ENCODE measurements at regions not wholly inside any gene's neighbourhood (a gene's known extent, or its start where the extent isn't known, plus 50 kb on each side); places are given as distances from the start of the nearest gene placed in this dataset.

DNA sequence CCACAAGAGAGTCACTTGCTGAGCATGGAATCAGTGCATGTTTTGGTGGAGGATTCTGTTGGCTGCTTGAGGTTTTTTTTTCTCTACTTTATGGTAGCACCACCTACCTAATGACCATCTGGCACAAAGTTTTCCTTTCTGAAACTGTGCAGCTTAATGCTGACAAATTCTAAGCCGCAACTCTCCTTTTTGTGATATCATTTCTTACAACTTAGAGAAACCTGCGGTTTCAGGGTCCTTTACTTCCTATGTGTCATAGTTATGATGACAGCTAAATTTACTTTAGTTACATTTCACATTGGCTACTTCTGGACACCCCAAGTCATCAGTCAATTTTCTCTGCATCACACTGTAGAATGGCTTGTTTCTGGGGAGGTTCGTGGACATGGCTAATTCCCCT, 115.4 kb upstream of the TMTC4 start:
- TF ChIP-seq FOXP2 (optimal IDR thresholded peaks at IDR 0.05; ENCODE audit: borderline replicate concordance, extremely low read depth, extremely low read length, insufficient read depth): no peak

DNA sequence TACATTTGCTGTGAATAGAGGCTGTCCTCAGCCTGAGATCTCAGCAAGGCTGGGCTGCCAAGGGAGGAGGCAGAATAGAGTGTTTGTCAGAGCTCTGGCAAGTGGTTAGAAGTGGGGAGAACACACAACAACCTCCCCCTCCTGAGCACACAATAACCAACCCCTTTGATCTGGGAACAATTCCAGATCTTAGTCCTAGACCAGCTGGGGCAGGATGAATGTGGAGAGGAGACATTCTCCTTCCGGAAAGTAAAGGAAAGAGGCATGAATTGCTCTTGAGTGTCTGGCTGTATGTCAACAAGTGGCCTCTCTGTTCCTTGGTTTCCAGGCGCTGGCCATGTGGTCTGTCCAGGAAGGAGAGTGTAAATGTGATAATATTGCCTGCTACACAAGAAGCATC, 114.9 kb upstream of the TMTC4 start:
- peak; percentile 28 for TF ChIP-seq FOXP2 (optimal IDR thresholded peaks at IDR 0.05; ENCODE audit: borderline replicate concordance, extremely low read depth, extremely low read length, insufficient read depth)
- TF ChIP-seq TAF1 (IDR thresholded peaks at IDR 0.05; ENCODE audit: borderline replicate concordance, insufficient read depth, low read length): no peak
- TF ChIP-seq SIN3A (IDR thresholded peaks at IDR 0.05; ENCODE audit: borderline replicate concordance, insufficient read depth, low read length): peak; percentile 69; the same call in 1 of the 2 replicates

DNA sequence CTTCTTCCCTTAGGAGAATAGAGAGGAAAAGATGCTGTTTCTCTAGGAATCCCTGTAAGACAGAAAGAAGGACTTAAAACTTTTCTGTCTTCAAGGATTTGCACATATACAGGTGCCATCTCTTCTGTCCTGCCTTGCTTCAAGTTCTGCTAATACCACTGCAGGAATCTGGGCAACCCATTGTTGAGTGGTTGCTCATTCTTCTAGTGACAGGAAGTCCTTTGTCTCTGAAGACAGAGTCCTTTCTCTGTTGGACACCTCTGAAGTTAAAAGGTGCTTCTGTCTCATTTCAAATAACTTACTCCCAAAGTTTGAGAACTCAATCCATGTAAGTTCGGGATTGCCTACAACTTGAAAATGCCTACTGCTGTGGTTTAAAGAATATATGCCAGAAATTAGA, 114.4 kb upstream of the TMTC4 start:
- TF ChIP-seq FOXP2 (optimal IDR thresholded peaks at IDR 0.05; ENCODE audit: borderline replicate concordance, extremely low read depth, extremely low read length, insufficient read depth) (no peak), TAF1 (IDR thresholded peaks at IDR 0.05; ENCODE audit: borderline replicate concordance, insufficient read depth, low read length) (no peak), SIN3A (IDR thresholded peaks at IDR 0.05; ENCODE audit: borderline replicate concordance, insufficient read depth, low read length) (no peak), POLR2AphosphoS5 (IDR thresholded peaks at IDR 0.05; ENCODE audit: low read depth, low read length) (no peak)
- TF ChIP-seq, protein P1, sequence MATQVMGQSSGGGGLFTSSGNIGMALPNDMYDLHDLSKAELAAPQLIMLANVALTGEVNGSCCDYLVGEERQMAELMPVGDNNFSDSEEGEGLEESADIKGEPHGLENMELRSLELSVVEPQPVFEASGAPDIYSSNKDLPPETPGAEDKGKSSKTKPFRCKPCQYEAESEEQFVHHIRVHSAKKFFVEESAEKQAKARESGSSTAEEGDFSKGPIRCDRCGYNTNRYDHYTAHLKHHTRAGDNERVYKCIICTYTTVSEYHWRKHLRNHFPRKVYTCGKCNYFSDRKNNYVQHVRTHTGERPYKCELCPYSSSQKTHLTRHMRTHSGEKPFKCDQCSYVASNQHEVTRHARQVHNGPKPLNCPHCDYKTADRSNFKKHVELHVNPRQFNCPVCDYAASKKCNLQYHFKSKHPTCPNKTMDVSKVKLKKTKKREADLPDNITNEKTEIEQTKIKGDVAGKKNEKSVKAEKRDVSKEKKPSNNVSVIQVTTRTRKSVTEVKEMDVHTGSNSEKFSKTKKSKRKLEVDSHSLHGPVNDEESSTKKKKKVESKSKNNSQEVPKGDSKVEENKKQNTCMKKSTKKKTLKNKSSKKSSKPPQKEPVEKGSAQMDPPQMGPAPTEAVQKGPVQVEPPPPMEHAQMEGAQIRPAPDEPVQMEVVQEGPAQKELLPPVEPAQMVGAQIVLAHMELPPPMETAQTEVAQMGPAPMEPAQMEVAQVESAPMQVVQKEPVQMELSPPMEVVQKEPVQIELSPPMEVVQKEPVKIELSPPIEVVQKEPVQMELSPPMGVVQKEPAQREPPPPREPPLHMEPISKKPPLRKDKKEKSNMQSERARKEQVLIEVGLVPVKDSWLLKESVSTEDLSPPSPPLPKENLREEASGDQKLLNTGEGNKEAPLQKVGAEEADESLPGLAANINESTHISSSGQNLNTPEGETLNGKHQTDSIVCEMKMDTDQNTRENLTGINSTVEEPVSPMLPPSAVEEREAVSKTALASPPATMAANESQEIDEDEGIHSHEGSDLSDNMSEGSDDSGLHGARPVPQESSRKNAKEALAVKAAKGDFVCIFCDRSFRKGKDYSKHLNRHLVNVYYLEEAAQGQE (IDR thresholded peaks at IDR 0.05; ENCODE audit: insufficient read depth in 1 of 2, low read depth in 2 of 2, low read length in 2 of 2): no peak

DNA sequence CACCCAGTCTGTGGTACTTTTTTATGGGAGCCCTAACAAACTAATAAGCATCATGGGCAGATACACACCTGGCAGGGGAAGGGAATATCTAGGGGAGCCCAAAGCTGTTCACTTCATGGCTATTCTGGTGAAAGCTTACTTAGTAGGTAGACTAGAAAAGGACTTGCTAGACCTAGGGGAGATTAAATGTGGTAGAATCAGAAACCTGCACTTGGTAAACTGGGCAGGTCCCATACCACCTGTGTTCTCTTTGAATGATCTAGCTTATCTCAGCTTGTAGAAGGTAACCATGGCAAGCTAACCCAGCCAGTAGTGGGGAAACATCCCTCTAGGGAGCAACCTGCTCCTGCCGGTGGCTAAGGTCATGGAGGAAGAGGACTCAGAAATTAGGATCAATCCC, 113.9 kb upstream of the TMTC4 start:
- no peak for TF ChIP-seq SIN3A (IDR thresholded peaks at IDR 0.05; ENCODE audit: borderline replicate concordance, insufficient read depth, low read length)
- TF ChIP-seq, protein P1 (IDR thresholded peaks at IDR 0.05; ENCODE audit: insufficient read depth in 1 of 2, low read depth in 2 of 2, low read length in 2 of 2): no peak
- no peak for TF ChIP-seq TAF1 (IDR thresholded peaks at IDR 0.05; ENCODE audit: borderline replicate concordance, insufficient read depth, low read length)
- TF ChIP-seq POLR2AphosphoS5 (IDR thresholded peaks at IDR 0.05; ENCODE audit: low read depth, low read length): no peak
- TF ChIP-seq FOXP2 (optimal IDR thresholded peaks at IDR 0.05; ENCODE audit: borderline replicate concordance, extremely low read depth, extremely low read length, insufficient read depth): no peak

GRCh38 chr13:100787899-100788298, 113.3 kb upstream of the TMTC4 start:
- TF ChIP-seq TAF1 (IDR thresholded peaks at IDR 0.05; ENCODE audit: borderline replicate concordance, insufficient read depth, low read length) (no peak), SIN3A (IDR thresholded peaks at IDR 0.05; ENCODE audit: borderline replicate concordance, insufficient read depth, low read length) (no peak), FOXP2 (optimal IDR thresholded peaks at IDR 0.05; ENCODE audit: borderline replicate concordance, extremely low read depth, extremely low read length, insufficient read depth) (no peak), POLR2AphosphoS5 (IDR thresholded peaks at IDR 0.05; ENCODE audit: low read depth, low read length) (no peak)
- TF ChIP-seq, protein P1 (IDR thresholded peaks at IDR 0.05; ENCODE audit: insufficient read depth in 1 of 2, low read depth in 2 of 2, low read length in 2 of 2): no peak

GRCh38 chr13:100773923-100774663, 99.5 kb upstream of the TMTC4 start:
- no peak for TF ChIP-seq SIN3A (IDR thresholded peaks at IDR 0.05; ENCODE audit: borderline replicate concordance, insufficient read depth, low read length)
- TF ChIP-seq TAF1 (IDR thresholded peaks at IDR 0.05; ENCODE audit: borderline replicate concordance, insufficient read depth, low read length): no peak
- no peak for TF ChIP-seq POLR2AphosphoS5 (IDR thresholded peaks at IDR 0.05; ENCODE audit: low read depth, low read length)
- TF ChIP-seq, protein P1 (IDR thresholded peaks at IDR 0.05; ENCODE audit: insufficient read depth in 1 of 2, low read depth in 2 of 2, low read length in 2 of 2): no peak
- TF ChIP-seq FOXP2 (optimal IDR thresholded peaks at IDR 0.05; ENCODE audit: borderline replicate concordance, extremely low read depth, extremely low read length, insufficient read depth): no peak

All from PFSK-1 (cell line).